ENCODE measurements at regions not wholly inside any gene's neighbourhood (a gene's known extent, or its start where the extent isn't known, plus 50 kb on each side); places are given as distances from the start of the nearest gene placed in this dataset.
"Not testable (repeated sequence)": the region's sequence is repeated elsewhere in the genome, so short reads cannot be mapped to it uniquely, and the experiment has no call there.

DNA sequence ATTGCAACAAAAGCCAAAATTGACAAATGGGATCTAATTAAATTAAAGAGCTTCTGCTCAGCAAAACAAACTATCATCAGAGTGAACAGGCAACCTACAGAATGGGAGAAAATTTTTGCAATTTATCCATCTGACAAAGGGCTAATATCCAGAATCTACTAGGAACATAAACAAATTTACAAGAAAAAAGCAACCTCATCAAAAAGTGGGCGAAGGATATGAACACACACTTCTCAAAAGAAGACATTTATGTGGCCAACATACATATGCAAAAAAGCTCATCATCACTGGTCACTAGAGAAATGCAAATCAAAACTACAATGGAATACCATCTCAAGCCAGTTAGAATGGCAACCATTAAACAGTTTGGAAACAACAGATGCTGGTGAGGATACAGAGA, 858.1 kb upstream of the FOXG1 start:
- TF ChIP-seq EZH2 (IDR thresholded peaks at IDR 0.05; ENCODE audit: borderline replicate concordance, low read depth, low read length, severe bottlenecking), result not testable (repeated sequence)
- TF ChIP-seq, protein P1, sequence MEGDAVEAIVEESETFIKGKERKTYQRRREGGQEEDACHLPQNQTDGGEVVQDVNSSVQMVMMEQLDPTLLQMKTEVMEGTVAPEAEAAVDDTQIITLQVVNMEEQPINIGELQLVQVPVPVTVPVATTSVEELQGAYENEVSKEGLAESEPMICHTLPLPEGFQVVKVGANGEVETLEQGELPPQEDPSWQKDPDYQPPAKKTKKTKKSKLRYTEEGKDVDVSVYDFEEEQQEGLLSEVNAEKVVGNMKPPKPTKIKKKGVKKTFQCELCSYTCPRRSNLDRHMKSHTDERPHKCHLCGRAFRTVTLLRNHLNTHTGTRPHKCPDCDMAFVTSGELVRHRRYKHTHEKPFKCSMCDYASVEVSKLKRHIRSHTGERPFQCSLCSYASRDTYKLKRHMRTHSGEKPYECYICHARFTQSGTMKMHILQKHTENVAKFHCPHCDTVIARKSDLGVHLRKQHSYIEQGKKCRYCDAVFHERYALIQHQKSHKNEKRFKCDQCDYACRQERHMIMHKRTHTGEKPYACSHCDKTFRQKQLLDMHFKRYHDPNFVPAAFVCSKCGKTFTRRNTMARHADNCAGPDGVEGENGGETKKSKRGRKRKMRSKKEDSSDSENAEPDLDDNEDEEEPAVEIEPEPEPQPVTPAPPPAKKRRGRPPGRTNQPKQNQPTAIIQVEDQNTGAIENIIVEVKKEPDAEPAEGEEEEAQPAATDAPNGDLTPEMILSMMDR (IDR thresholded peaks at IDR 0.05; ENCODE audit: borderline replicate concordance, extremely low read depth, low read length, poor library complexity, severe bottlenecking), result not testable (repeated sequence)
